HepG2 (cell line): ENCODE measurements at regions not wholly inside any gene's neighbourhood (a gene's known extent, or its start where the extent isn't known, plus 50 kb on each side); places are given as distances from the start of the nearest gene placed in this dataset.
"Not testable (repeated sequence)": the region's sequence is repeated elsewhere in the genome, so short reads cannot be mapped to it uniquely, and the experiment has no call there.

Experiments
- ATAC-seq: fragments of 200-7000 bp; cut with Tn5 transposase; 3 replicates; pipeline ENCODE4 v1.9.1; 2020; ENCODE audit warnings: mild to moderate bottlenecking, moderate library complexity
- BruUV-seq: library from RNA; stranded (reverse); fragments of 400-500 nt; replicated peaks from 2 replicates; lab custom pipeline; 2021; lab: Mats Ljungman, UMichigan
- CTCF ChIA-PET: fragments of 300-600 bp; formaldehyde crosslinking; extraction: SDS; loops from one replicate; lab custom pipeline; 2021; ENCODE audit warnings: low total read pairs, inconsistent platforms, low intra/inter-chr PET ratio; lab: Yijun Ruan, JAX
- POLR2A ChIA-PET: fragments of 350-600 bp; sonication (Branson Sonifier 250); formaldehyde crosslinking; loops from one replicate; lab custom pipeline; 2020; ENCODE audit warnings: antibody characterized with exemption, inconsistent platforms; lab: Yijun Ruan, JAX
- DNase-seq: peaks from one replicate; pipeline ENCODE4 v3.0.0-alpha.2; 2015; ENCODE audit warnings: low spot score
- FAIRE-seq: peaks from 3 replicates; lab custom pipeline; 2011; peaks lifted over from hg19 to GRCh38; lab: Jason Lieb, UNC
- H2AFZ ChIP-seq: one replicate; pipeline ENCODE4 v1.6.1; 2011; ENCODE audit warnings: low read length, inconsistent platforms
- H3K27ac ChIP-seq: fragments of 300-600 bp; 3 replicates; pipeline ENCODE4 v1.8.0; 2011; ENCODE audit warnings: mixed run types, mild to moderate bottlenecking, mixed read lengths, low read length, inconsistent platforms; ENCODE audit not compliant: insufficient read depth; ENCODE audit errors: extremely low read length
- H3K27me3 ChIP-seq, 2 experiments: fragments of 200-600 bp in 1 of 2; 2 replicates in 1 of 2; 3 replicates in 1 of 2; pipeline versions ENCODE4 v1.6.0 to v1.8.0; 2011; ENCODE audit warnings: low read length in 2 of 2, mild to moderate bottlenecking in 2 of 2, moderate library complexity in 2 of 2, inconsistent platforms in 1 of 2; ENCODE audit not compliant: insufficient read depth in 2 of 2, control insufficient read depth in 1 of 2
- H3K36me3 ChIP-seq, 2 experiments: fragments of 200-600 bp in 1 of 2; replicated peaks in 1 of 2; 2 replicates in 1 of 2; 3 replicates in 1 of 2; pipeline versions ENCODE4 v1.5.1 to v1.8.0; 2011; ENCODE audit warnings: low read length in 2 of 2, inconsistent platforms in 1 of 2; ENCODE audit not compliant: insufficient read depth in 2 of 2, control insufficient read depth in 1 of 2
- H3K4me1 ChIP-seq: 2 replicates; pipeline ENCODE4 v1.5.1; 2012; ENCODE audit warnings: low read length, inconsistent platforms; ENCODE audit not compliant: insufficient read depth
- H3K4me2 ChIP-seq: 2 replicates; pipeline ENCODE4 v1.6.0; 2011; ENCODE audit warnings: low read depth, low read length, inconsistent platforms
- H3K4me3 ChIP-seq, 3 experiments: fragments of 200-600 bp in 1 of 3; sonication (generic), shearing (Covaris generic) in 1 of 3; replicated peaks in 1 of 3; 2 replicates each; pipeline ENCODE4 v1.5.1; 2011 to 2016; ENCODE audit warnings: low read length in 3 of 3, inconsistent platforms in 2 of 3, low read depth in 2 of 3, mild to moderate bottlenecking in 2 of 3, control low read depth in 1 of 3, mixed read lengths in 1 of 3; ENCODE audit not compliant: insufficient read depth in 1 of 3
- H3K79me2 ChIP-seq: one replicate; pipeline ENCODE4 v1.6.1; 2011; ENCODE audit warnings: low read length, inconsistent platforms; ENCODE audit not compliant: insufficient read depth
- H3K9ac ChIP-seq: 2 replicates; pipeline ENCODE4 v1.6.0; 2011; ENCODE audit warnings: mild to moderate bottlenecking, low read depth, low read length, inconsistent platforms; ENCODE audit not compliant: insufficient read depth
- H3K9me3 ChIP-seq: 2 replicates; pipeline ENCODE4 v1.5.1; 2012; ENCODE audit warnings: mild to moderate bottlenecking, low read length
- H4K20me1 ChIP-seq: 2 replicates; pipeline ENCODE4 v1.6.0; 2011; ENCODE audit warnings: inconsistent platforms, mild to moderate bottlenecking, low read length, moderate library complexity; ENCODE audit not compliant: insufficient read depth
- WGBS: methylation state at CpG from one replicate; pipeline ENCODE4 v1.1.6; 2017; ENCODE audit warnings: low lambda C conversion rate; 5-methylcytosine and 5-hydroxymethylcytosine counted together
- in situ Hi-C: cut with HindIII; loops from 2 replicates; pipeline ENCODE4 v1.10.0; 2017; ENCODE audit warnings: low pct_unique_long_range_greater_than_20kb; ENCODE audit not compliant: extremely low pct_ligation_motif_present
- intact Hi-C: fragments of 100-400 bp; cut with micrococcal nuclease; formaldehyde crosslinking; loops from one replicate; pipeline ENCODE4 v1.10.0; 2022; ENCODE audit not compliant: unreplicated experiment

GRCh38 chr7:75261660-75262059, 133.8 kb upstream of the TRIM73 start:
- H3K9me3 ChIP-seq, H2AFZ ChIP-seq, CTCF ChIA-PET, H3K4me3 ChIP-seq, H3K79me2 ChIP-seq, in situ Hi-C loops, H3K4me2 ChIP-seq, BruUV-seq, H3K27me3 ChIP-seq, H3K27ac ChIP-seq, ATAC-seq, intact Hi-C loops, H3K4me1 ChIP-seq, DNase-seq, FAIRE-seq, POLR2A ChIA-PET, H3K9ac ChIP-seq, H4K20me1 ChIP-seq, H3K36me3 ChIP-seq: not testable (repeated sequence)
- WGBS, result no CpG with 5 or more reads among the region's 2 CpGs

GRCh38 chr7:75268158-75268557, 127.3 kb upstream of the TRIM73 start:
- H3K9ac ChIP-seq, in situ Hi-C loops, H3K79me2 ChIP-seq, CTCF ChIA-PET, H3K4me3 ChIP-seq, H4K20me1 ChIP-seq, POLR2A ChIA-PET, H3K9me3 ChIP-seq, H3K27ac ChIP-seq, intact Hi-C loops, H3K4me2 ChIP-seq, H3K27me3 ChIP-seq, H3K36me3 ChIP-seq, H3K4me1 ChIP-seq, BruUV-seq, FAIRE-seq, DNase-seq, H2AFZ ChIP-seq: not testable (repeated sequence)
- ATAC-seq, result peak; percentile 99
- WGBS, result no CpG with 5 or more reads among the region's 1 CpG

- ATAC-seq, result peak; percentile 31; the same call in 1 of the 3 replicates
- FAIRE-seq, in situ Hi-C loops, DNase-seq, H3K79me2 ChIP-seq, H3K9me3 ChIP-seq, H3K36me3 ChIP-seq, POLR2A ChIA-PET, CTCF ChIA-PET, H3K4me1 ChIP-seq, H4K20me1 ChIP-seq, H3K4me2 ChIP-seq, H2AFZ ChIP-seq, H3K27me3 ChIP-seq, intact Hi-C loops, H3K9ac ChIP-seq, H3K27ac ChIP-seq, H3K4me3 ChIP-seq, BruUV-seq: not testable (repeated sequence)
- WGBS, result no CpG with 5 or more reads among the region's 2 CpGs
These were observed 126.3 kb upstream of the TRIM73 start for GRCh38 chr7:75269159-75269558.

- CTCF ChIA-PET, ATAC-seq, in situ Hi-C loops, DNase-seq, H3K27ac ChIP-seq, H4K20me1 ChIP-seq, FAIRE-seq, POLR2A ChIA-PET, H2AFZ ChIP-seq, H3K27me3 ChIP-seq, BruUV-seq, H3K9me3 ChIP-seq, H3K4me2 ChIP-seq, H3K4me1 ChIP-seq, H3K9ac ChIP-seq, H3K36me3 ChIP-seq, H3K79me2 ChIP-seq, H3K4me3 ChIP-seq, intact Hi-C loops: not testable (repeated sequence)
- WGBS, result no CpG with 5 or more reads among the region's 1 CpG
These were observed 121.3 kb upstream of the TRIM73 start for GRCh38 chr7:75274114-75274513.
